HEK293 (cell line): ENCODE measurements at regions not wholly inside any gene's neighbourhood (a gene's known extent, or its start where the extent isn't known, plus 50 kb on each side); places are given as distances from the start of the nearest gene placed in this dataset.

Experiments
- CTCF ChIA-PET: fragments of 350-600 bp; formaldehyde crosslinking; extraction: SDS; loops from one replicate; lab custom pipeline; 2021; ENCODE audit warnings: antibody characterized with exemption; lab: Yijun Ruan, JAX
- POLR2A ChIA-PET: fragments of 300-600 bp; formaldehyde crosslinking; extraction: SDS; loops from one replicate; lab custom pipeline; 2020; ENCODE audit warnings: antibody characterized with exemption, inconsistent platforms; lab: Yijun Ruan, JAX
- H3K27ac ChIP-seq: fragments of 200-500 bp; sonication (Bioruptor generic); 2 replicates; pipeline ENCODE4 v1.5.1; 2014; ENCODE audit warnings: low read depth, low read length, control low read depth, inconsistent platforms; ENCODE audit errors: extremely low read depth
- H3K36me3 ChIP-seq, 2 experiments: fragments of 200-500 bp in 1 of 2; sonication (Bioruptor generic) in 1 of 2; 1 replicate in 1 of 2; 2 replicates in 1 of 2; pipeline ENCODE4 v1.5.1; 2014 to 2017; ENCODE audit warnings: inconsistent platforms in 2 of 2, low read length in 2 of 2; ENCODE audit not compliant: control insufficient read depth in 2 of 2, insufficient read depth in 1 of 2
- H3K4me1 ChIP-seq: fragments of 200-500 bp; sonication (Bioruptor generic); 2 replicates; pipeline ENCODE4 v1.5.1; 2014; ENCODE audit warnings: mild to moderate bottlenecking, low read length, inconsistent platforms; ENCODE audit not compliant: control insufficient read depth, insufficient read depth
- H3K4me3 ChIP-seq: 2 replicates; pipeline ENCODE4 v1.5.1; 2011; ENCODE audit warnings: low read depth, mild to moderate bottlenecking, control low read depth, low read length, moderate library complexity
- H3K9me3 ChIP-seq: fragments of 200-500 bp; sonication (Bioruptor generic); 2 replicates; pipeline ENCODE4 v1.5.1; 2014; ENCODE audit warnings: low read depth, low read length, inconsistent platforms; ENCODE audit not compliant: control insufficient read depth, insufficient read depth
- GLI2 ChIP-seq: fragments of 450-650 bp; formaldehyde crosslinking; IDR thresholded peaks from 2 replicates; pipeline ENCODE4; 2017; ENCODE audit warnings: missing biosample characterization, missing genetic modification characterization, low read depth, borderline replicate concordance
- HOXD13 ChIP-seq: sonication (generic); formaldehyde crosslinking; IDR thresholded peaks from 2 replicates; pipeline ENCODE4 v1.8.0; 2022; ENCODE audit warnings: missing genetic modification reagents, borderline replicate concordance
- SETDB1 ChIP-seq: IDR thresholded peaks from one replicate; pipeline ENCODE4 v1.6.1; 2017; ENCODE audit warnings: mild to moderate bottlenecking, low read length, moderate library complexity, mixed read lengths; ENCODE audit not compliant: insufficient read length
- SP7 ChIP-seq: fragments of 450-650 bp; formaldehyde crosslinking; IDR thresholded peaks from 2 replicates; pipeline ENCODE4 v1.5.1; 2016; ENCODE audit warnings: missing biosample characterization, missing genetic modification characterization
- TCF7L2 ChIP-seq: IDR thresholded peaks from 2 replicates; pipeline ENCODE4 v1.6.1; 2011; ENCODE audit warnings: low read depth, mild to moderate bottlenecking, inconsistent platforms, low read length, moderate library complexity, borderline replicate concordance
- TSHZ1 ChIP-seq: fragments of 450-650 bp; formaldehyde crosslinking; IDR thresholded peaks from 2 replicates; pipeline ENCODE4 v1.5.1; 2016; ENCODE audit warnings: missing biosample characterization, missing genetic modification characterization, borderline replicate concordance
- ZBTB17 ChIP-seq: fragments of 450-650 bp; formaldehyde crosslinking; IDR thresholded peaks from 2 replicates; pipeline ENCODE4 v1.5.1; 2016; ENCODE audit warnings: missing biosample characterization, missing genetic modification characterization
- ZBTB8A ChIP-seq: fragments of 450-650 bp; formaldehyde crosslinking; IDR thresholded peaks from 2 replicates; pipeline ENCODE4 v1.5.1; 2016; ENCODE audit warnings: missing biosample characterization, missing genetic modification characterization
- ZNF202 ChIP-seq: fragments of 450-650 bp; formaldehyde crosslinking; IDR thresholded peaks from 2 replicates; pipeline ENCODE4 v1.5.1; 2016; ENCODE audit warnings: missing biosample characterization, missing genetic modification characterization, borderline replicate concordance
- ZNF248 ChIP-seq: fragments of 450-650 bp; formaldehyde crosslinking; IDR thresholded peaks from 2 replicates; pipeline ENCODE4 v1.5.1; 2017; ENCODE audit warnings: missing biosample characterization, missing genetic modification characterization
- ZNF423 ChIP-seq: fragments of 450-650 bp; formaldehyde crosslinking; IDR thresholded peaks from 2 replicates; pipeline ENCODE4 v1.5.1; 2016; ENCODE audit warnings: missing biosample characterization, missing genetic modification characterization
- ZNF555 ChIP-seq: fragments of 450-650 bp; formaldehyde crosslinking; conservative IDR thresholded peaks from 2 replicates; pipeline ENCODE4 v1.5.1; 2017; ENCODE audit warnings: missing biosample characterization, mild to moderate bottlenecking, missing genetic modification characterization, inconsistent platforms
- ZNF561 ChIP-seq: fragments of 450-650 bp; IDR thresholded peaks from 2 replicates; pipeline ENCODE4 v1.5.1; 2018; ENCODE audit warnings: missing biosample characterization, missing genetic modification characterization, borderline replicate concordance
- ZNF658 ChIP-seq: fragments of 450-650 bp; formaldehyde crosslinking; IDR thresholded peaks from 2 replicates; pipeline ENCODE4; 2016; ENCODE audit warnings: missing biosample characterization, missing genetic modification characterization
- ZNF776 ChIP-seq: fragments of 450-650 bp; formaldehyde crosslinking; IDR thresholded peaks from 2 replicates; pipeline ENCODE4 v1.5.0; 2017; ENCODE audit warnings: missing biosample characterization, missing genetic modification characterization, borderline replicate concordance
- ZSCAN4 ChIP-seq: fragments of 450-650 bp; formaldehyde crosslinking; IDR thresholded peaks from 2 replicates; pipeline ENCODE4 v1.5.1; 2017; ENCODE audit warnings: missing biosample characterization, missing genetic modification characterization
- TF ChIP-seq, protein P1 (sequence below): fragments of 450-650 bp; formaldehyde crosslinking; IDR thresholded peaks from 2 replicates; pipeline ENCODE4 v1.5.1; 2016; ENCODE audit warnings: missing biosample characterization, missing genetic modification characterization
- TF ChIP-seq, protein P2 (sequence below): sonication (generic); formaldehyde crosslinking; IDR thresholded peaks from 2 replicates; pipeline ENCODE4 v1.8.1; 2022; ENCODE audit warnings: mild to moderate bottlenecking, moderate library complexity, missing genetic modification reagents
- TF ChIP-seq, protein P3 (sequence below): IDR thresholded peaks from 2 replicates; pipeline ENCODE4 v1.6.1; 2011; ENCODE audit warnings: mild to moderate bottlenecking, low read depth, low read length, borderline replicate concordance
- TF ChIP-seq, protein P4 (sequence below): fragments of 450-650 bp; IDR thresholded peaks from 2 replicates; pipeline ENCODE4 v1.5.1; 2018; ENCODE audit warnings: missing biosample characterization, mild to moderate bottlenecking, missing genetic modification characterization
- TF ChIP-seq, protein P5 (sequence below): fragments of 450-650 bp; formaldehyde crosslinking; IDR thresholded peaks from 2 replicates; pipeline ENCODE4 v1.5.1; 2017; ENCODE audit warnings: missing biosample characterization, missing genetic modification characterization
- TF ChIP-seq, protein P6 (sequence below): fragments of 450-650 bp; formaldehyde crosslinking; IDR thresholded peaks from 2 replicates; pipeline ENCODE4 v1.5.1; 2016; ENCODE audit warnings: missing biosample characterization, missing genetic modification characterization

GRCh38 chr1:187951817-187952216, 1123.1 kb downstream of the PLA2G4A start:
- TF ChIP-seq, protein P1, sequence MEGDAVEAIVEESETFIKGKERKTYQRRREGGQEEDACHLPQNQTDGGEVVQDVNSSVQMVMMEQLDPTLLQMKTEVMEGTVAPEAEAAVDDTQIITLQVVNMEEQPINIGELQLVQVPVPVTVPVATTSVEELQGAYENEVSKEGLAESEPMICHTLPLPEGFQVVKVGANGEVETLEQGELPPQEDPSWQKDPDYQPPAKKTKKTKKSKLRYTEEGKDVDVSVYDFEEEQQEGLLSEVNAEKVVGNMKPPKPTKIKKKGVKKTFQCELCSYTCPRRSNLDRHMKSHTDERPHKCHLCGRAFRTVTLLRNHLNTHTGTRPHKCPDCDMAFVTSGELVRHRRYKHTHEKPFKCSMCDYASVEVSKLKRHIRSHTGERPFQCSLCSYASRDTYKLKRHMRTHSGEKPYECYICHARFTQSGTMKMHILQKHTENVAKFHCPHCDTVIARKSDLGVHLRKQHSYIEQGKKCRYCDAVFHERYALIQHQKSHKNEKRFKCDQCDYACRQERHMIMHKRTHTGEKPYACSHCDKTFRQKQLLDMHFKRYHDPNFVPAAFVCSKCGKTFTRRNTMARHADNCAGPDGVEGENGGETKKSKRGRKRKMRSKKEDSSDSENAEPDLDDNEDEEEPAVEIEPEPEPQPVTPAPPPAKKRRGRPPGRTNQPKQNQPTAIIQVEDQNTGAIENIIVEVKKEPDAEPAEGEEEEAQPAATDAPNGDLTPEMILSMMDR (tag by site-specific recombination): no peak
- TF ChIP-seq, protein P2, sequence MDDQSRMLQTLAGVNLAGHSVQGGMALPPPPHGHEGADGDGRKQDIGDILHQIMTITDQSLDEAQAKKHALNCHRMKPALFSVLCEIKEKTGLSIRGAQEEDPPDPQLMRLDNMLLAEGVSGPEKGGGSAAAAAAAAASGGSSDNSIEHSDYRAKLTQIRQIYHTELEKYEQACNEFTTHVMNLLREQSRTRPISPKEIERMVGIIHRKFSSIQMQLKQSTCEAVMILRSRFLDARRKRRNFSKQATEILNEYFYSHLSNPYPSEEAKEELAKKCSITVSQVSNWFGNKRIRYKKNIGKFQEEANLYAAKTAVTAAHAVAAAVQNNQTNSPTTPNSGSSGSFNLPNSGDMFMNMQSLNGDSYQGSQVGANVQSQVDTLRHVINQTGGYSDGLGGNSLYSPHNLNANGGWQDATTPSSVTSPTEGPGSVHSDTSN (CRISPR knock-in tag): no peak
- no peak for TF ChIP-seq ZNF555
- TF ChIP-seq TSHZ1 (tag by site-specific recombination): no peak
- TF ChIP-seq ZSCAN4 (tag by site-specific recombination): no peak
- TF ChIP-seq ZNF202 (tag by site-specific recombination): no peak
- TF ChIP-seq ZBTB8A (tag by site-specific recombination): no peak
- no peak for TF ChIP-seq HOXD13
- no peak for TF ChIP-seq ZNF248 (tag by site-specific recombination)
- no peak for TF ChIP-seq TCF7L2
- no peak for TF ChIP-seq SP7 (tag by site-specific recombination)
- no peak for TF ChIP-seq ZNF561 (tag by site-specific recombination)
- Histone ChIP-seq H3K4me3 (no peak overlapping the region), H3K36me3 (no peaks in the 10 kb centered on the region), H3K9me3 (no peaks in the 10 kb centered on the region), H3K4me1 (no peaks in the 10 kb centered on the region), H3K27ac (no peak overlapping the region)
- ChIA-PET POLR2A (no interaction called here), CTCF (no interaction called here)

DNA sequence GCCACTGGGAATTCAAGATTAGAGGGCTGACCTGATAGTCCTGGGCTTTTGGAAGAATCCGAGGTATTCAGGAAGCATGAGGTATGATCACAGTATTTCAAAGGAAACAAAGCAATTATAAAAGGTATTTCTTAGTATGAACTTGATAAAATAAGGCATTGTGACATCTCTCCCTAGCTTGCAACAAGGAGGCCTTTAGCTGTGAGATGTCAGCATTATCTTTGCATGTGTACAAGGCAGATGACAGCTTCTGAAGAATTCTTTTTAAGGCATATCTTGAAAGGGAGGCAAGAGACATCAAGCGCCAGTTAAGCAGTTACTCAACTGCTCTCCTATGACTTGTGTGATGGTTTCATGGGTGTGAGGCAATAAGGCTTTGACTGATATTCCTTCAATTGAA, 1123.7 kb downstream of the PLA2G4A start:
- ChIA-PET CTCF (no interaction called here), POLR2A (no interaction called here)
- Histone ChIP-seq H3K4me3 (no peak overlapping the region), H3K27ac (no peak overlapping the region), H3K36me3 (no peaks in the 10 kb centered on the region), H3K4me1 (no peaks in the 10 kb centered on the region), H3K9me3 (no peaks in the 10 kb centered on the region)
- TF ChIP-seq, protein P3, sequence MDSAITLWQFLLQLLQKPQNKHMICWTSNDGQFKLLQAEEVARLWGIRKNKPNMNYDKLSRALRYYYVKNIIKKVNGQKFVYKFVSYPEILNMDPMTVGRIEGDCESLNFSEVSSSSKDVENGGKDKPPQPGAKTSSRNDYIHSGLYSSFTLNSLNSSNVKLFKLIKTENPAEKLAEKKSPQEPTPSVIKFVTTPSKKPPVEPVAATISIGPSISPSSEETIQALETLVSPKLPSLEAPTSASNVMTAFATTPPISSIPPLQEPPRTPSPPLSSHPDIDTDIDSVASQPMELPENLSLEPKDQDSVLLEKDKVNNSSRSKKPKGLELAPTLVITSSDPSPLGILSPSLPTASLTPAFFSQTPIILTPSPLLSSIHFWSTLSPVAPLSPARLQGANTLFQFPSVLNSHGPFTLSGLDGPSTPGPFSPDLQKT: no peak
- TF ChIP-seq ZNF776 (tag by site-specific recombination) (no peak), ZBTB17 (tag by site-specific recombination) (no peak), ZNF423 (tag by site-specific recombination) (no peak), SETDB1 (no peak), ZNF658 (tag by site-specific recombination) (no peak), GLI2 (tag by site-specific recombination) (no peak)
- TF ChIP-seq, protein P4, sequence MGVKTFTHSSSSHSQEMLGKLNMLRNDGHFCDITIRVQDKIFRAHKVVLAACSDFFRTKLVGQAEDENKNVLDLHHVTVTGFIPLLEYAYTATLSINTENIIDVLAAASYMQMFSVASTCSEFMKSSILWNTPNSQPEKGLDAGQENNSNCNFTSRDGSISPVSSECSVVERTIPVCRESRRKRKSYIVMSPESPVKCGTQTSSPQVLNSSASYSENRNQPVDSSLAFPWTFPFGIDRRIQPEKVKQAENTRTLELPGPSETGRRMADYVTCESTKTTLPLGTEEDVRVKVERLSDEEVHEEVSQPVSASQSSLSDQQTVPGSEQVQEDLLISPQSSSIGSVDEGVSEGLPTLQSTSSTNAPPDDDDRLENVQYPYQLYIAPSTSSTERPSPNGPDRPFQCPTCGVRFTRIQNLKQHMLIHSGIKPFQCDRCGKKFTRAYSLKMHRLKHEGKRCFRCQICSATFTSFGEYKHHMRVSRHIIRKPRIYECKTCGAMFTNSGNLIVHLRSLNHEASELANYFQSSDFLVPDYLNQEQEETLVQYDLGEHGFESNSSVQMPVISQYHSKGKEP (tag by site-specific recombination): no peak
- TF ChIP-seq, protein P5, sequence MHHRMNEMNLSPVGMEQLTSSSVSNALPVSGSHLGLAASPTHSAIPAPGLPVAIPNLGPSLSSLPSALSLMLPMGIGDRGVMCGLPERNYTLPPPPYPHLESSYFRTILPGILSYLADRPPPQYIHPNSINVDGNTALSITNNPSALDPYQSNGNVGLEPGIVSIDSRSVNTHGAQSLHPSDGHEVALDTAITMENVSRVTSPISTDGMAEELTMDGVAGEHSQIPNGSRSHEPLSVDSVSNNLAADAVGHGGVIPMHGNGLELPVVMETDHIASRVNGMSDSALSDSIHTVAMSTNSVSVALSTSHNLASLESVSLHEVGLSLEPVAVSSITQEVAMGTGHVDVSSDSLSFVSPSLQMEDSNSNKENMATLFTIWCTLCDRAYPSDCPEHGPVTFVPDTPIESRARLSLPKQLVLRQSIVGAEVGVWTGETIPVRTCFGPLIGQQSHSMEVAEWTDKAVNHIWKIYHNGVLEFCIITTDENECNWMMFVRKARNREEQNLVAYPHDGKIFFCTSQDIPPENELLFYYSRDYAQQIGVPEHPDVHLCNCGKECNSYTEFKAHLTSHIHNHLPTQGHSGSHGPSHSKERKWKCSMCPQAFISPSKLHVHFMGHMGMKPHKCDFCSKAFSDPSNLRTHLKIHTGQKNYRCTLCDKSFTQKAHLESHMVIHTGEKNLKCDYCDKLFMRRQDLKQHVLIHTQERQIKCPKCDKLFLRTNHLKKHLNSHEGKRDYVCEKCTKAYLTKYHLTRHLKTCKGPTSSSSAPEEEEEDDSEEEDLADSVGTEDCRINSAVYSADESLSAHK (tag by site-specific recombination): no peak
- TF ChIP-seq, protein P6, sequence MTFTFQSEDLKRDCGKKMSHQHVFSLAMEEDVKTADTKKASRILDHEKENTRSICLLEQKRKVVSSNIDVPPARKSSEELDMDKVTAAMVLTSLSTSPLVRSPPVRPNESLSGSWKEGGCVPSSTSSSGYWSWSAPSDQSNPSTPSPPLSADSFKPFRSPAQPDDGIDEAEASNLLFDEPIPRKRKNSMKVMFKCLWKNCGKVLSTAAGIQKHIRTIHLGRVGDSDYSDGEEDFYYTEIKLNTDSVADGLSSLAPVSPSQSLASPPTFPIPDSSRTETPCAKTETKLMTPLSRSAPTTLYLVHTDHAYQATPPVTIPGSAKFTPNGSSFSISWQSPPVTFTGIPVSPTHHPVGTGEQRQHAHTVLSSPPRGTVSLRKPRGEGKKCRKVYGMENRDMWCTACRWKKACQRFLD: no peak
